Sigmoid colon (tissue), 4 donors: ENCODE measurements at regions not wholly inside any gene's neighbourhood (a gene's known extent, or its start where the extent isn't known, plus 50 kb on each side); places are given as distances from the start of the nearest gene placed in this dataset.

Source experiments
- CTCF ChIP-seq, 4 experiments: fragments of 450-650 bp in 3 of 4; fragments of 200-600 bp in 1 of 4; IDR thresholded peaks; one replicate each; pipeline ENCODE4 v1.5.1; 2016 to 2019; ENCODE audit warnings: antibody characterized with exemption in 4 of 4, mild to moderate bottlenecking in 3 of 4, moderate library complexity in 2 of 4
- EP300 ChIP-seq, 4 donors: sonication (generic); formaldehyde crosslinking; IDR thresholded peaks; one replicate each; pipeline ENCODE4 v1.6.1; 2017; ENCODE audit warnings: antibody characterized with exemption in 4 of 4
- POLR2A ChIP-seq, 2 donors: fragments of 450-650 bp; IDR thresholded peaks; one replicate each; pipeline ENCODE4 v1.6.1; 2016; ENCODE audit warnings: antibody characterized with exemption in 2 of 2, mild to moderate bottlenecking in 2 of 2, moderate library complexity in 2 of 2

- no peak for TF ChIP-seq CTCF (IDR thresholded peaks at IDR 0.05)
- TF ChIP-seq POLR2A (IDR thresholded peaks at IDR 0.05), result no peak
- TF ChIP-seq EP300 (IDR thresholded peaks at IDR 0.05), result no peak
These were observed 409.5 kb downstream of the MAT2B start for GRCh38 chr5:163914910-163915309.
